IMR-90 (cell line): ENCODE measurements at regions not wholly inside any gene's neighbourhood (a gene's known extent, or its start where the extent isn't known, plus 50 kb on each side); places are given as distances from the start of the nearest gene placed in this dataset.
"Not testable (repeated sequence)": the region's sequence is repeated elsewhere in the genome, so short reads cannot be mapped to it uniquely, and the experiment has no call there.

Source experiments
- ATAC-seq: fragments of 200-7000 bp; cut with Tn5 transposase; 2 replicates; pipeline ENCODE4 v1.9.1; 2020; ENCODE audit warnings: low read depth, mild to moderate bottlenecking, moderate library complexity
- BruUV-seq: library from RNA; stranded (reverse); fragments of 400-500 nt; replicated peaks from 2 replicates; lab custom pipeline; 2021; lab: Mats Ljungman, UMichigan
- CTCF ChIA-PET: fragments of 300-600 bp; formaldehyde crosslinking; extraction: SDS; loops from one replicate; lab custom pipeline; 2021; ENCODE audit warnings: antibody characterized with exemption; lab: Yijun Ruan, JAX
- POLR2A ChIA-PET: fragments of 300-600 bp; sonication (Branson Sonifier 250); formaldehyde crosslinking; loops from one replicate; lab custom pipeline; 2022; ENCODE audit warnings: antibody characterized with exemption; ENCODE audit not compliant: unreplicated experiment; lab: Charles Lee
- DNase-seq: peaks from one replicate; pipeline ENCODE4 v3.0.0; 2013
- H2AFZ ChIP-seq: replicated peaks from 2 replicates; pipeline ENCODE3; 2013; ENCODE audit warnings: low read length, mild to moderate bottlenecking; ENCODE audit not compliant: poor library complexity
- H2AK5ac ChIP-seq: 2 replicates; pipeline ENCODE4 v1.6.1; 2013; ENCODE audit warnings: low read depth, low read length, inconsistent platforms
- H2AK9ac ChIP-seq: replicated peaks from 2 replicates; pipeline ENCODE3; 2013; ENCODE audit warnings: mild to moderate bottlenecking, low read depth, low read length, moderate library complexity; ENCODE audit not compliant: poor library complexity
- H2BK120ac ChIP-seq: 2 replicates; pipeline ENCODE4 v1.6.1; 2013; ENCODE audit warnings: low read depth, low read length, inconsistent platforms
- H2BK15ac ChIP-seq: 3 replicates; pipeline ENCODE4 v1.6.1; 2013; ENCODE audit warnings: low read depth, low read length, inconsistent platforms
- H2BK20ac ChIP-seq: 2 replicates; pipeline ENCODE4 v1.6.1; 2013; ENCODE audit warnings: low read depth, mild to moderate bottlenecking, inconsistent platforms, low read length, moderate library complexity
- H2BK5ac ChIP-seq: 2 replicates; pipeline ENCODE4 v1.6.1; 2013; ENCODE audit warnings: mild to moderate bottlenecking, low read depth, low read length, inconsistent platforms; ENCODE audit not compliant: poor library complexity, severe bottlenecking
- H3K14ac ChIP-seq: replicated peaks from 2 replicates; pipeline ENCODE4 v1.6.1; 2013; ENCODE audit warnings: low read depth, low read length, inconsistent platforms
- H3K18ac ChIP-seq: 2 replicates; pipeline ENCODE4 v1.6.1; 2013; ENCODE audit warnings: low read depth, low read length, control low read depth
- H3K23ac ChIP-seq: 2 replicates; pipeline ENCODE4 v1.6.1; 2013; ENCODE audit warnings: low read depth, low read length, inconsistent platforms
- H3K27ac ChIP-seq: 2 replicates; pipeline ENCODE4 v1.5.1; 2013; ENCODE audit warnings: mild to moderate bottlenecking, control low read depth, low read length; ENCODE audit not compliant: insufficient read depth
- H3K27me3 ChIP-seq: 2 replicates; pipeline ENCODE4 v1.6.1; 2013; ENCODE audit warnings: low read length; ENCODE audit not compliant: control insufficient read depth, insufficient read depth
- H3K36me3 ChIP-seq: 2 replicates; pipeline ENCODE4 v1.6.1; 2013; ENCODE audit warnings: low read length, mixed read lengths; ENCODE audit not compliant: control insufficient read depth, insufficient read depth
- H3K4ac ChIP-seq: 2 replicates; pipeline ENCODE4 v1.6.1; 2013; ENCODE audit warnings: low read depth, low read length, inconsistent platforms
- H3K4me1 ChIP-seq: 2 replicates; pipeline ENCODE4 v1.6.1; 2013; ENCODE audit warnings: low read length, mixed read lengths; ENCODE audit not compliant: control insufficient read depth, insufficient read depth
- H3K4me2 ChIP-seq: 2 replicates; pipeline ENCODE4 v1.6.1; 2013; ENCODE audit warnings: low read depth, mild to moderate bottlenecking, control low read depth, low read length, moderate library complexity
- H3K4me3 ChIP-seq: 2 replicates; pipeline ENCODE4 v1.5.1; 2013; ENCODE audit warnings: low read depth, mild to moderate bottlenecking, control low read depth, low read length, moderate library complexity; ENCODE audit not compliant: insufficient read depth
- H3K56ac ChIP-seq: 2 replicates; pipeline ENCODE4 v1.6.1; 2013; ENCODE audit warnings: low read length, inconsistent platforms; ENCODE audit not compliant: insufficient read depth; ENCODE audit errors: extremely low read depth
- H3K79me1 ChIP-seq, 2 experiments: 2 replicates each; pipeline ENCODE4 v1.6.1; 2013; ENCODE audit warnings: low read length in 2 of 2, inconsistent platforms in 1 of 2, low read depth in 1 of 2
- H3K9ac ChIP-seq: 2 replicates; pipeline ENCODE4 v1.6.1; 2013; ENCODE audit warnings: low read depth, low read length, control low read depth
- H3K9me1 ChIP-seq: 2 replicates; pipeline ENCODE4 v1.6.1; 2013; ENCODE audit warnings: low read length, inconsistent platforms; ENCODE audit not compliant: insufficient read depth
- H3K9me3 ChIP-seq: 2 replicates; pipeline ENCODE4 v1.6.1; 2013; ENCODE audit warnings: low read length; ENCODE audit not compliant: control insufficient read depth, insufficient read depth
- H4K20me1 ChIP-seq: 2 replicates; pipeline ENCODE4 v1.6.1; 2013; ENCODE audit warnings: low read length, inconsistent platforms; ENCODE audit not compliant: insufficient read depth
- H4K5ac ChIP-seq: 2 replicates; pipeline ENCODE4 v1.6.1; 2013; ENCODE audit warnings: mild to moderate bottlenecking, low read depth, low read length, control low read depth
- H4K8ac ChIP-seq, 2 experiments: 2 replicates each; pipeline ENCODE4 v1.6.1; 2013; ENCODE audit warnings: low read depth in 2 of 2, low read length in 2 of 2, control low read depth in 1 of 2, inconsistent platforms in 1 of 2
- H4K91ac ChIP-seq: 2 replicates; pipeline ENCODE4 v1.6.1; 2013; ENCODE audit warnings: low read depth, low read length, inconsistent platforms; ENCODE audit not compliant: insufficient read depth
- WGBS, 2 experiments: methylation state at CpG; one replicate each; pipeline versions ENCODE4 v1.1.5 to v1.1.7; 2013; ENCODE audit warnings: missing lambda C conversion rate in 2 of 2; ENCODE audit not compliant: insufficient read length in 1 of 2; ENCODE audit errors: extremely low coverage in 2 of 2; 5-methylcytosine and 5-hydroxymethylcytosine counted together
- dilution Hi-C: fragments of 300-500 bp; cut with HindIII; formaldehyde crosslinking; loops from one replicate; pipeline ENCODE4 v1.14.3; 2018; ENCODE audit warnings: low sequenced_read_pairs; ENCODE audit not compliant: unreplicated experiment
- in situ Hi-C: fragments of 300-500 bp; cut with MboI; formaldehyde crosslinking; loops from 3 replicates; pipeline ENCODE4 v1.14.3; 2019; ENCODE audit warnings: low sequenced_read_pairs, inconsistent platforms, mixed read lengths
- intact Hi-C: fragments of 100-400 bp; cut with micrococcal nuclease; formaldehyde crosslinking; loops from 2 replicates; pipeline ENCODE4 v1.10.0; 2022

DNA sequence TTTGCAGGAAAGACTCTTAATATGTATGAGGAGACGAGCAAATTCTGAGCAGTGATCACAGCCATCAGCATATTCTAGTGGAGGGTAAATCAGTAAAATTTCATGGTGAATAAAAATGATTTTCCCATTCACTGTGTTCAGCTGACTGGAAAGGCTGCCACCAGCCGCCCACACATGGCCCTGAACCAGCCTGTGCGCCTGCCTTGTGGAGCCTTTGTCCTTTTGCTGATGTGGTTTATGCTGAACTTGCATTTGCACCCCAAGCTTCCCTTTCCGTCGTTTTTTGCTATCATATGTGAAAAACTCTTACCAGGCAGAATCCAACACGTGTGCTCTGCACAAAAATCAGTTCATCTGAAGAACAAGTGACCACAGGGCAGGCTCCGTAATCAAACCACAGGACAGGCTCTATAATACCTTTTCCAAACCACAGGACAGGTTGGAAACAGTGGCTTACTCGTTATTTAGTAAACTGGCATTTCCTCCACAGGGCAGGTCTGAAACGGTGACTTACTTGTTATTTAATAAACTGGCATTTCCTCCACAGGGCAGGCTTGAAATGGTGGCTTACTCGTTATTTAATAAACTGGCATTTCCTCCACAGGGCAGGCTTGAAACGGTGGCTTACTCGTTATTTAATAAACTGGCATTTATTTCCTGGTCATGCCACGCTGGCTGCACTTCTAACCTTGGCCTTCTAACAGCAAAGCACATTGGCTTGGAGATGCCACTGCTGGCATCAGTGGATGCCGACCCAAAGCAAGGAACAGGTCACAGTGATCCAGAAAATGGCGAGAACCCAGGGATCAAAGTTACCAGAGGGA, 58.4 kb upstream of the TNK2 start:
- ATAC-seq, H3K4ac ChIP-seq, H3K4me3 ChIP-seq, H3K79me1 ChIP-seq, H4K20me1 ChIP-seq, H3K27ac ChIP-seq, dilution Hi-C loops, H3K27me3 ChIP-seq, H3K4me2 ChIP-seq, H3K14ac ChIP-seq, H2AFZ ChIP-seq, H3K4me1 ChIP-seq, CTCF ChIA-PET, H4K91ac ChIP-seq, H4K5ac ChIP-seq, POLR2A ChIA-PET, H3K23ac ChIP-seq, H3K9ac ChIP-seq, H2AK9ac ChIP-seq, H3K9me1 ChIP-seq, H2BK5ac ChIP-seq, H2AK5ac ChIP-seq, H4K8ac ChIP-seq, H2BK120ac ChIP-seq, DNase-seq, H2BK20ac ChIP-seq, H3K56ac ChIP-seq, H3K9me3 ChIP-seq, BruUV-seq, H2BK15ac ChIP-seq, H3K18ac ChIP-seq: not testable (repeated sequence)
- H3K36me3 ChIP-seq: peaks cover 38% of the 10 kb centered on the region
- in situ Hi-C loops: loop anchor here (25.0 kb wide), 1 partner anchor 279 kb away; no protein-coding TSS in a partner anchor
- no CpG with 5 or more reads among the region's 15 CpGs for WGBS, 2 experiments
- intact Hi-C loops: loop anchor here (10.0 kb wide), 1 partner anchor 282 kb away; no protein-coding TSS in a partner anchor

DNA sequence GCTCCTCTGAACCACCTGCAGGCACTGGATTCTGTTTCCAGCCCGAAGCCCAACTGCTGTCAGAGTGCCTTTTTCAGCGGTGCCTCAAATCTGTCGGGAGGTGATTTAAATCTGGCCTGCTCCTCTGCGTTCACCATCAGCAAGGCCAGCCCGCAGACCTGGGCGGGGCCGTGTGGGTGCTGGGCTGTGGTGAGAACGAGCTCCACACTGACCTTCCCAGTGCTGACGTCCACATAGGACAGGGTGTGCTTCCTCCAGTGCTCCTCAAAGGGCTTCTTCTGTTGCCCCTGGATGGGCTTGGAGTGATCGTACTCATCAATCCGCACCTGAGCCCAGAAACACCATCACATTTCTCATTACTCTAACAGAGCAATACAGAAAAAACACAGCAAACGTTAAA, 56.9 kb upstream of the TNK2 start:
- H2BK120ac ChIP-seq, H3K9me1 ChIP-seq, BruUV-seq, H3K4ac ChIP-seq, H3K9ac ChIP-seq, H4K91ac ChIP-seq, H3K23ac ChIP-seq, H2BK20ac ChIP-seq, H2BK15ac ChIP-seq, H3K9me3 ChIP-seq, H4K5ac ChIP-seq, H2AFZ ChIP-seq, H3K79me1 ChIP-seq, DNase-seq, H3K4me3 ChIP-seq, POLR2A ChIA-PET, H3K27me3 ChIP-seq, H2AK5ac ChIP-seq, H4K8ac ChIP-seq, H3K4me2 ChIP-seq, H4K20me1 ChIP-seq, ATAC-seq, H3K56ac ChIP-seq, H2BK5ac ChIP-seq, CTCF ChIA-PET, H3K4me1 ChIP-seq, H3K18ac ChIP-seq, H3K14ac ChIP-seq, dilution Hi-C loops, H3K27ac ChIP-seq, H2AK9ac ChIP-seq: not testable (repeated sequence)
- WGBS, 2 experiments: 95% methylated on average over 4 of the region's 12 CpGs; no CpG with 5 or more reads in 1 of the 2 experiments
- in situ Hi-C loops: loop anchor here (25.0 kb wide), 1 partner anchor 278 kb away; no protein-coding TSS in a partner anchor
- intact Hi-C loops: loop anchor here (10.0 kb wide), 1 partner anchor 280 kb away; no protein-coding TSS in a partner anchor
- H3K36me3 ChIP-seq: peaks cover 29% of the 10 kb centered on the region
